GM13976 (cell line): ENCODE measurements at regions not wholly inside any gene's neighbourhood (a gene's known extent, or its start where the extent isn't known, plus 50 kb on each side); places are given as distances from the start of the nearest gene placed in this dataset.

Experiments used
- DNase-seq: peaks from one replicate; pipeline ENCODE4 v3.0.0; 2012; ENCODE audit warnings: low spot score
- in situ Hi-C: fragments of 300-500 bp; cut with MboI; formaldehyde crosslinking; loops from one replicate; pipeline ENCODE4 v1.12.0; 2022; ENCODE audit warnings: low sequenced_read_pairs, mixed read lengths, inconsistent platforms; ENCODE audit not compliant: unreplicated experiment
- TF ChIP-seq, protein P1 (sequence below): IDR thresholded peaks from 2 replicates; pipeline ENCODE4 v1.5.1; 2012; ENCODE audit warnings: borderline replicate concordance, mild to moderate bottlenecking; ENCODE audit not compliant: insufficient read depth; ENCODE audit errors: extremely low read depth, missing control alignments, control extremely low read depth

- DNase-seq, result no peak
- TF ChIP-seq, protein P1, sequence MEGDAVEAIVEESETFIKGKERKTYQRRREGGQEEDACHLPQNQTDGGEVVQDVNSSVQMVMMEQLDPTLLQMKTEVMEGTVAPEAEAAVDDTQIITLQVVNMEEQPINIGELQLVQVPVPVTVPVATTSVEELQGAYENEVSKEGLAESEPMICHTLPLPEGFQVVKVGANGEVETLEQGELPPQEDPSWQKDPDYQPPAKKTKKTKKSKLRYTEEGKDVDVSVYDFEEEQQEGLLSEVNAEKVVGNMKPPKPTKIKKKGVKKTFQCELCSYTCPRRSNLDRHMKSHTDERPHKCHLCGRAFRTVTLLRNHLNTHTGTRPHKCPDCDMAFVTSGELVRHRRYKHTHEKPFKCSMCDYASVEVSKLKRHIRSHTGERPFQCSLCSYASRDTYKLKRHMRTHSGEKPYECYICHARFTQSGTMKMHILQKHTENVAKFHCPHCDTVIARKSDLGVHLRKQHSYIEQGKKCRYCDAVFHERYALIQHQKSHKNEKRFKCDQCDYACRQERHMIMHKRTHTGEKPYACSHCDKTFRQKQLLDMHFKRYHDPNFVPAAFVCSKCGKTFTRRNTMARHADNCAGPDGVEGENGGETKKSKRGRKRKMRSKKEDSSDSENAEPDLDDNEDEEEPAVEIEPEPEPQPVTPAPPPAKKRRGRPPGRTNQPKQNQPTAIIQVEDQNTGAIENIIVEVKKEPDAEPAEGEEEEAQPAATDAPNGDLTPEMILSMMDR, result no peak
- in situ Hi-C loops, result no loop called here
Observed at GRCh38 chr9:18037981-18038380, 436.0 kb upstream of the ADAMTSL1 start.

- TF ChIP-seq, protein P1, result no peak
- in situ Hi-C loops, result no loop called here
- no peak for DNase-seq
Observed at GRCh38 chr9:18040327-18040726, 433.6 kb upstream of the ADAMTSL1 start.

DNA sequence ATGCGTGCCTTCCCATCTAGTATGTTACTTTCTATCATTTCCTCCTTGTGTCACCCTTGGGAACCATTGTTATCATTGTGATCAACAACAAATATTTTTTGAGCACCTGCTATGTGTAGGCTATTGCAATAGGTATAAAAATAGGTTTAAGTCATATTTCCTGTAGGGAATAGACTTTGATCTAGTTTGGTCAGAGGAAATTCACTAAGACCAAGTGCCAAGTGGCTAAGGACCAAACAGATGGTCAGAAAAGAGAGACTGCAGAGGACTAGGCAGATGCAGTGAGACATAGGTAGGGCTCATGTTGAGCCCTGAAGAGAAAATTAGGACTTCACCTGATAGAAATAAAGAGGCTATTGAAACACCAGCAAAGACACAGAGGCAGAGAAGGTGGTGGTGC lies 430.0 kb upstream of the ADAMTSL1 start:
- DNase-seq, result no peak
- in situ Hi-C loops, result no loop called here
- TF ChIP-seq, protein P1, result no peak

DNA sequence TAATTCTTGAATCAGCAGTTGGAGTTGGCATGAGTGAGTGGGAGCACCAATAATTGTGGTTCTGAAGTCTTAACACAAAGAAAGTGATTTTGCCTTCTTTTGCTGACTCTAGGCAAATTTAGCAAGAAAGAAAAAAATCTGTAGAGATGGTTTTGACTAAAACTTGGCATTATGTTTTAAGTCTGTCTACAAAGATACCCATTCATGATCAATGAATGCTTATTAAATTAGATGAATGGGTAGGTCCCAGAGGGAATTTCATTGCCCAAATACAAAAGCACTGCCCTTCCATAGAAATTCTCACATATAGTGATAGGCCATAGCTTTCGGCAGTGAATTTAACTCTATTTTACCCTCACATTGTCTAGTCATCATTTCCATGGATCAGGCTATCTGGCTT lies 428.6 kb upstream of the ADAMTSL1 start:
- TF ChIP-seq, protein P1, result no peak
- no peak for DNase-seq
- in situ Hi-C loops, result no loop called here

- TF ChIP-seq, protein P1, result no peak
- in situ Hi-C loops, result no loop called here
- no peak for DNase-seq
Observed at GRCh38 chr9:18046068-18046467, 427.9 kb upstream of the ADAMTSL1 start.

DNA sequence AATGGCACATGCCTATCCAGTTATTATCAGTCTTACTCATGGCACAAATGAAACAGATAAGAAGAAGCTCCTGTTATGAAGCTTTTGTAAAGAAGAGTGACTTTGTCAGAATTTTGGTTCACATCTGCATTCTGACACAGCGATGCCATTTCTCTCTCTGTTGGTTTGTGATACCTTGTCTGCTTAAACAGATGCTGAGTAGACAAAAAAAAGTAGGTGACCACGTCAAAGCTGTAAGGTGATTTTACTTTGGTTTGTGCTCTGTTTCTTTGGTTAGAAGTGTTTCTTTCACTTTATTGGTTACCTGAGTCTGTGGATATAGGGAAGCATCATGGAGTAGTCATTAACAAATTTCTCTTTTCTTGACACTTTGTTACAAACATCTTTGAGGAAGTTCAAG lies 422.3 kb upstream of the ADAMTSL1 start:
- no peak for DNase-seq
- in situ Hi-C loops, result no loop called here
- TF ChIP-seq, protein P1, result no peak

DNA sequence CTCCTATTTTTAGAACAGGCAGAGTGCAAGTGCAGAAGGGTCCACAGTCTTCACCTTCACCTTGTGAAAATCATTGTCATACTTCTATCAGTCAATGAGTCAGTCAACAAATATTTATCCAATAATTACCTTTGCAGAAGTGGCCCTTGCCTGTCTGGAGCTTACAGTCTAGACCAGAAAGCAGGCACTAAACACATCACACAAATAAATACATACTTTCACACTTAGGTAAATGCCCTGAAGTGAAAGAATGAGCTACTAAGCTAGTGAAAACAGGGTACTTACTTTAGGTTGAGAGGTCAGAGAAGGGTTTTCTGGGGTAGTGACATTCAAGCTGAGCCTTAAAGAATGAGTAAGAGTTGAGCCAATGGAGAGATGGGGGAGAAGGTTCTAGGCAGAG lies 421.9 kb upstream of the ADAMTSL1 start:
- in situ Hi-C loops, result no loop called here
- TF ChIP-seq, protein P1, result no peak
- DNase-seq, result no peak
